ENCODE measurements at regions not wholly inside any gene's neighbourhood (a gene's known extent, or its start where the extent isn't known, plus 50 kb on each side); places are given as distances from the start of the nearest gene placed in this dataset.

GRCh38 chr13:82938644-82939043 is 943.6 kb downstream of the SLITRK1 start:
- H3K4me1 Mint-ChIP-seq, result no peaks in the 10 kb centered on the region
- no peak overlapping the region for H3K4me3 Mint-ChIP-seq
- no peak for ATAC-seq (replicated peaks in 1 of 4)
- 90% methylated on average over 5 of the region's 6 CpGs for WGBS (ENCODE audit: insufficient coverage)
- no peaks in the 10 kb centered on the region for H3K36me3 Mint-ChIP-seq
- peaks cover 5 to 24% (median 5%) of the 10 kb centered on the region in 3 donors for H3K9me3 Mint-ChIP-seq
- no peak overlapping the region for H3K27ac Mint-ChIP-seq
- Histone ChIP-seq H3K27ac (ENCODE audit: low read length) (no peak overlapping the region), H3K27me3 (replicated peaks in 1 of 2; ENCODE audit: control insufficient read depth in 2 of 2, extremely low read depth in 1 of 2, insufficient read depth in 2 of 2, low read length in 1 of 2) (no peaks in the 10 kb centered on the region), H3K36me3 (ENCODE audit: control insufficient read depth in 2 of 2, extremely low read depth in 1 of 2, insufficient read depth in 1 of 2, low read length in 1 of 2) (no peaks in the 10 kb centered on the region), H3K4me3 (ENCODE audit: control insufficient read depth in 1 of 2, extremely low read depth in 1 of 2, low read length in 1 of 2) (no peak overlapping the region), H3K4me1 (ENCODE audit: control insufficient read depth in 1 of 2, extremely low read depth in 1 of 2, insufficient read depth in 2 of 2, low read length in 2 of 2) (no peaks in the 10 kb centered on the region), H3K9me3 (no peaks in the 10 kb centered on the region)
- DNase-seq, result no peak
- POLR2A ChIA-PET, result no interaction called here
- H3K27me3 Mint-ChIP-seq, result no peaks in the 10 kb centered on the region
- CTCF ChIA-PET, result no interaction called here

GRCh38 chr13:82934000-82934399 is 948.3 kb downstream of the SLITRK1 start:
- H3K4me1 Mint-ChIP-seq, result no peaks in the 10 kb centered on the region
- Histone ChIP-seq H3K4me3 (ENCODE audit: control insufficient read depth in 1 of 2, extremely low read depth in 1 of 2, low read length in 1 of 2) (no peak overlapping the region), H3K27ac (ENCODE audit: low read length) (no peak overlapping the region), H3K9me3 (no peaks in the 10 kb centered on the region), H3K4me1 (ENCODE audit: control insufficient read depth in 1 of 2, extremely low read depth in 1 of 2, insufficient read depth in 2 of 2, low read length in 2 of 2) (no peaks in the 10 kb centered on the region), H3K36me3 (ENCODE audit: control insufficient read depth in 2 of 2, extremely low read depth in 1 of 2, insufficient read depth in 1 of 2, low read length in 1 of 2) (no peaks in the 10 kb centered on the region), H3K27me3 (replicated peaks in 1 of 2; ENCODE audit: control insufficient read depth in 2 of 2, extremely low read depth in 1 of 2, insufficient read depth in 2 of 2, low read length in 1 of 2) (no peaks in the 10 kb centered on the region)
- ATAC-seq (replicated peaks in 1 of 4), result no peak
- POLR2A ChIA-PET, result no interaction called here
- H3K27ac Mint-ChIP-seq, result no peak overlapping the region
- CTCF ChIA-PET, result no interaction called here
- no peak for DNase-seq
- peaks cover 5 to 25% (median 10%) of the 10 kb centered on the region in 3 donors for H3K9me3 Mint-ChIP-seq
- WGBS (ENCODE audit: insufficient coverage), result no CpG with 5 or more reads among the region's 2 CpGs
- H3K4me3 Mint-ChIP-seq, result no peak overlapping the region
- no peaks in the 10 kb centered on the region for H3K36me3 Mint-ChIP-seq
- no peaks in the 10 kb centered on the region for H3K27me3 Mint-ChIP-seq

GRCh38 chr13:82925114-82925513 is 957.2 kb downstream of the SLITRK1 start:
- ChIA-PET CTCF (no interaction called here), POLR2A (no interaction called here)
- no peak overlapping the region for H3K27ac Mint-ChIP-seq
- H3K9me3 Mint-ChIP-seq, result peaks cover 4 to 13% (median 12%) of the 10 kb centered on the region in 3 donors
- H3K36me3 Mint-ChIP-seq, result no peaks in the 10 kb centered on the region
- Histone ChIP-seq H3K4me1 (ENCODE audit: control insufficient read depth in 1 of 2, extremely low read depth in 1 of 2, insufficient read depth in 2 of 2, low read length in 2 of 2) (no peaks in the 10 kb centered on the region), H3K4me3 (ENCODE audit: control insufficient read depth in 1 of 2, extremely low read depth in 1 of 2, low read length in 1 of 2) (no peak overlapping the region), H3K27me3 (replicated peaks in 1 of 2; ENCODE audit: control insufficient read depth in 2 of 2, extremely low read depth in 1 of 2, insufficient read depth in 2 of 2, low read length in 1 of 2) (no peaks in the 10 kb centered on the region), H3K36me3 (ENCODE audit: control insufficient read depth in 2 of 2, extremely low read depth in 1 of 2, insufficient read depth in 1 of 2, low read length in 1 of 2) (no peaks in the 10 kb centered on the region), H3K9me3 (no peaks in the 10 kb centered on the region), H3K27ac (ENCODE audit: low read length) (no peak overlapping the region)
- H3K4me3 Mint-ChIP-seq, result no peak overlapping the region
- WGBS (ENCODE audit: insufficient coverage), result no CpG with 5 or more reads among the region's 4 CpGs
- no peak for DNase-seq
- H3K27me3 Mint-ChIP-seq, result no peaks in the 10 kb centered on the region
- no peaks in the 10 kb centered on the region for H3K4me1 Mint-ChIP-seq
- ATAC-seq (replicated peaks in 1 of 4), result no peak

- Mint-ChIP-seq H3K36me3 (no peaks in the 10 kb centered on the region), H3K27me3 (no peaks in the 10 kb centered on the region), H3K27ac (no peak overlapping the region), H3K9me3 (peaks cover 8 to 14% (median 9%) of the 10 kb centered on the region in 3 donors), H3K4me1 (no peaks in the 10 kb centered on the region), H3K4me3 (no peak overlapping the region)
- DNase-seq (no peak), ATAC-seq (replicated peaks in 1 of 4) (no peak)
- Histone ChIP-seq H3K4me3 (ENCODE audit: control insufficient read depth in 1 of 2, extremely low read depth in 1 of 2, low read length in 1 of 2) (no peak overlapping the region), H3K9me3 (no peaks in the 10 kb centered on the region), H3K27ac (ENCODE audit: low read length) (no peak overlapping the region), H3K27me3 (replicated peaks in 1 of 2; ENCODE audit: control insufficient read depth in 2 of 2, extremely low read depth in 1 of 2, insufficient read depth in 2 of 2, low read length in 1 of 2) (no peaks in the 10 kb centered on the region), H3K4me1 (ENCODE audit: control insufficient read depth in 1 of 2, extremely low read depth in 1 of 2, insufficient read depth in 2 of 2, low read length in 2 of 2) (no peaks in the 10 kb centered on the region), H3K36me3 (ENCODE audit: control insufficient read depth in 2 of 2, extremely low read depth in 1 of 2, insufficient read depth in 1 of 2, low read length in 1 of 2) (no peaks in the 10 kb centered on the region)
- no CpG with 5 or more reads among the region's 2 CpGs for WGBS (ENCODE audit: insufficient coverage)
- CTCF ChIA-PET, result no interaction called here
- POLR2A ChIA-PET, result no interaction called here
Measured at GRCh38 chr13:82917984-82918383, 964.3 kb downstream of the SLITRK1 start.

GRCh38 chr13:82912564-82912963 is 969.7 kb downstream of the SLITRK1 start:
- CTCF ChIA-PET, result no interaction called here
- no peak overlapping the region for H3K4me3 Mint-ChIP-seq
- no peaks in the 10 kb centered on the region for H3K36me3 ChIP-seq (ENCODE audit: control insufficient read depth in 2 of 2, extremely low read depth in 1 of 2, insufficient read depth in 1 of 2, low read length in 1 of 2)
- ATAC-seq (replicated peaks in 1 of 4) (no peak), DNase-seq (no peak)
- H3K4me1 Mint-ChIP-seq, result no peaks in the 10 kb centered on the region
- H3K4me3 ChIP-seq (ENCODE audit: control insufficient read depth in 1 of 2, extremely low read depth in 1 of 2, low read length in 1 of 2), result no peak overlapping the region
- H3K27ac ChIP-seq (ENCODE audit: low read length), result no peak overlapping the region
- H3K27ac Mint-ChIP-seq, result no peak overlapping the region
- POLR2A ChIA-PET, result interaction anchor here in 1 of 2 donors (0.6 kb wide), 1 partner anchor 58 kb away, joined by 4 read pairs; no protein-coding TSS in a partner anchor
- H3K27me3 ChIP-seq (replicated peaks in 1 of 2; ENCODE audit: control insufficient read depth in 2 of 2, extremely low read depth in 1 of 2, insufficient read depth in 2 of 2, low read length in 1 of 2), result no peaks in the 10 kb centered on the region
- no peaks in the 10 kb centered on the region for H3K27me3 Mint-ChIP-seq
- no peaks in the 10 kb centered on the region for H3K9me3 ChIP-seq
- H3K4me1 ChIP-seq (ENCODE audit: control insufficient read depth in 1 of 2, extremely low read depth in 1 of 2, insufficient read depth in 2 of 2, low read length in 2 of 2), result no peaks in the 10 kb centered on the region
- H3K36me3 Mint-ChIP-seq, result no peaks in the 10 kb centered on the region
- no CpG with 5 or more reads among the region's 3 CpGs for WGBS (ENCODE audit: insufficient coverage)
- peaks cover 3 to 15% (median 15%) of the 10 kb centered on the region in 3 donors for H3K9me3 Mint-ChIP-seq

GRCh38 chr13:82905071-82905470 is 977.2 kb downstream of the SLITRK1 start:
- POLR2A ChIA-PET, result no interaction called here
- Histone ChIP-seq H3K4me1 (ENCODE audit: control insufficient read depth in 1 of 2, extremely low read depth in 1 of 2, insufficient read depth in 2 of 2, low read length in 2 of 2) (no peaks in the 10 kb centered on the region), H3K27me3 (replicated peaks in 1 of 2; ENCODE audit: control insufficient read depth in 2 of 2, extremely low read depth in 1 of 2, insufficient read depth in 2 of 2, low read length in 1 of 2) (no peaks in the 10 kb centered on the region), H3K36me3 (ENCODE audit: control insufficient read depth in 2 of 2, extremely low read depth in 1 of 2, insufficient read depth in 1 of 2, low read length in 1 of 2) (no peaks in the 10 kb centered on the region), H3K27ac (ENCODE audit: low read length) (no peak overlapping the region), H3K9me3 (no peaks in the 10 kb centered on the region), H3K4me3 (ENCODE audit: control insufficient read depth in 1 of 2, extremely low read depth in 1 of 2, low read length in 1 of 2) (no peak overlapping the region)
- Mint-ChIP-seq H3K27ac (no peak overlapping the region), H3K9me3 (peaks cover 3 to 13% (median 9%) of the 10 kb centered on the region in 3 donors), H3K27me3 (no peaks in the 10 kb centered on the region), H3K36me3 (no peaks in the 10 kb centered on the region), H3K4me1 (no peaks in the 10 kb centered on the region), H3K4me3 (no peak overlapping the region)
- DNase-seq, result no peak
- WGBS (ENCODE audit: insufficient coverage), result no CpG with 5 or more reads among the region's 2 CpGs
- ATAC-seq (replicated peaks in 1 of 4), result no peak
- CTCF ChIA-PET, result no interaction called here

- Histone ChIP-seq H3K9me3 (peaks cover 2% of the 10 kb centered on the region), H3K36me3 (ENCODE audit: control insufficient read depth in 2 of 2, extremely low read depth in 1 of 2, insufficient read depth in 1 of 2, low read length in 1 of 2) (no peaks in the 10 kb centered on the region), H3K4me1 (ENCODE audit: control insufficient read depth in 1 of 2, extremely low read depth in 1 of 2, insufficient read depth in 2 of 2, low read length in 2 of 2) (no peaks in the 10 kb centered on the region), H3K27ac (ENCODE audit: low read length) (no peak overlapping the region), H3K4me3 (ENCODE audit: control insufficient read depth in 1 of 2, extremely low read depth in 1 of 2, low read length in 1 of 2) (no peak overlapping the region), H3K27me3 (replicated peaks in 1 of 2; ENCODE audit: control insufficient read depth in 2 of 2, extremely low read depth in 1 of 2, insufficient read depth in 2 of 2, low read length in 1 of 2) (no peaks in the 10 kb centered on the region)
- Mint-ChIP-seq H3K27ac (no peak overlapping the region), H3K4me3 (no peak overlapping the region), H3K9me3 (peaks cover 4 to 17% (median 8%) of the 10 kb centered on the region in 3 donors), H3K4me1 (no peaks in the 10 kb centered on the region), H3K36me3 (no peaks in the 10 kb centered on the region), H3K27me3 (no peaks in the 10 kb centered on the region)
- no peak for ATAC-seq (replicated peaks in 1 of 4)
- ChIA-PET POLR2A (no interaction called here), CTCF (no interaction called here)
- no peak for DNase-seq
Measured at GRCh38 chr13:82900453-82900852, 981.8 kb downstream of the SLITRK1 start.
